OCI-LY7 (cell line): ENCODE measurements at regions not wholly inside any gene's neighbourhood (a gene's known extent, or its start where the extent isn't known, plus 50 kb on each side); places are given as distances from the start of the nearest gene placed in this dataset.

Experiments
- BruUV-seq: library from RNA; stranded (reverse); fragments of 400-500 nt; replicated peaks from 2 replicates; lab custom pipeline; 2021; lab: Mats Ljungman, UMichigan
- CTCF ChIA-PET: fragments of 300-600 bp; sonication (Branson Sonifier 250); formaldehyde crosslinking; loops from one replicate; lab custom pipeline; 2022; ENCODE audit warnings: antibody characterized with exemption; ENCODE audit not compliant: unreplicated experiment; lab: Charles Lee
- POLR2A ChIA-PET: fragments of 300-600 bp; sonication (Branson Sonifier 250); formaldehyde crosslinking; loops from one replicate; lab custom pipeline; 2022; ENCODE audit warnings: antibody characterized with exemption; lab: Charles Lee
- DNase-seq: peaks from one replicate; pipeline ENCODE4 v3.0.0-alpha.2; 2015; ENCODE audit warnings: low spot score
- H2AFZ ChIP-seq: fragments of 200-600 bp; sonication (generic), shearing (Covaris generic); 2 replicates; pipeline ENCODE4 v1.6.1; 2014; ENCODE audit warnings: mild to moderate bottlenecking, antibody characterized with exemption, low read length, moderate library complexity
- H3K27ac ChIP-seq: fragments of 200-600 bp; sonication (generic); 2 replicates; pipeline ENCODE4 v1.5.1; 2014; ENCODE audit warnings: mixed run types, low read depth, mild to moderate bottlenecking, moderate library complexity, low read length, inconsistent platforms; ENCODE audit not compliant: poor library complexity, severe bottlenecking
- H3K36me3 ChIP-seq: fragments of 200-600 bp; sonication (generic); 2 replicates; pipeline ENCODE4 v1.6.1; 2014; ENCODE audit warnings: mild to moderate bottlenecking, antibody characterized with exemption, low read length, moderate library complexity, mixed read lengths; ENCODE audit not compliant: insufficient read depth
- H3K4me1 ChIP-seq: fragments of 200-600 bp; sonication (generic); 2 replicates; pipeline ENCODE4 v1.5.1; 2014; ENCODE audit warnings: mild to moderate bottlenecking, low read length; ENCODE audit not compliant: insufficient read depth, poor library complexity, severe bottlenecking
- H3K4me2 ChIP-seq: fragments of 200-600 bp; sonication (generic); 2 replicates; pipeline ENCODE4 v1.6.1; 2014; ENCODE audit warnings: mild to moderate bottlenecking, low read length
- H3K4me3 ChIP-seq: fragments of 200-600 bp; sonication (generic); 2 replicates; pipeline ENCODE4 v1.5.1; 2014; ENCODE audit warnings: mild to moderate bottlenecking, low read depth, low read length; ENCODE audit not compliant: poor library complexity, severe bottlenecking
- H3K79me2 ChIP-seq: fragments of 200-600 bp; sonication (generic); 2 replicates; pipeline ENCODE4 v1.6.1; 2016; ENCODE audit warnings: low read depth, mild to moderate bottlenecking, low read length, moderate library complexity, mixed read lengths; ENCODE audit not compliant: insufficient read depth
- H3K9me2 ChIP-seq: fragments of 200-600 bp; sonication (generic); 2 replicates; pipeline ENCODE4 v1.6.1; 2016; ENCODE audit warnings: mild to moderate bottlenecking, low read length, mixed read lengths; ENCODE audit not compliant: insufficient read depth
- H3K9me3 ChIP-seq: fragments of 200-600 bp; sonication (generic); 2 replicates; pipeline ENCODE4 v1.6.1; 2014; ENCODE audit warnings: mild to moderate bottlenecking, mixed run types, low read length, mixed read lengths
- H4K20me1 ChIP-seq: fragments of 200-600 bp; sonication (generic); 2 replicates; pipeline ENCODE4 v1.6.1; 2014; ENCODE audit warnings: mild to moderate bottlenecking, antibody characterized with exemption, low read length, moderate library complexity, mixed read lengths; ENCODE audit not compliant: insufficient read depth
- EZH2phosphoT487 ChIP-seq: fragments of 200-600 bp; sonication (generic); IDR thresholded peaks from 2 replicates; pipeline ENCODE4 v1.6.1; 2018; ENCODE audit warnings: low read depth, borderline replicate concordance, mild to moderate bottlenecking, mixed run types, antibody characterized with exemption, low read length, moderate library complexity, mixed read lengths
- intact Hi-C: fragments of 100-400 bp; cut with micrococcal nuclease; formaldehyde crosslinking; loops from one replicate; pipeline ENCODE4 v1.10.0; 2022; ENCODE audit not compliant: unreplicated experiment
- TF ChIP-seq, protein P1 (sequence below): fragments of 200-600 bp; sonication (generic); conservative IDR thresholded peaks from 2 replicates; pipeline ENCODE4 v1.5.1; 2014; ENCODE audit warnings: mild to moderate bottlenecking, antibody characterized with exemption, low read length, moderate library complexity, mixed read lengths

DNA sequence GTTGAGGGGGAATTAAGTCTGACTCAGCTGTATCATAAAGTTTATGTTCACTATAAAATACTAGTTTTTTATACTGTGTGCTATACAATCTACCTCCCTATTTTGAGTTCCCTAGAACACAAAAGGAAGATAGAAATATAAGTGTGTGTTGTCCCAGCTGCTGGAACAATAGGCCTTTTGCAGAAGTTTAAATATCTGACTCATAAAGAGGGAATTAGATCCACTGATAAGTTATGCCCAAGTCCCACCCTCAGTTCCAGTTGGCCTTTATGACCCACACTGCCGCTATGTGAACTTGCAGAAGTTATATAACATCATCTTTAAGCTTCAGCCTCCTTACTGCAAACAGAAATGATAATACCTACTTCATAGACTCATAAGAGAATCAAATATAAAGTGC is 88.5 kb upstream of the DAB2 start:
- POLR2A ChIA-PET, result no interaction called here
- CTCF ChIA-PET, result no interaction called here

DNA sequence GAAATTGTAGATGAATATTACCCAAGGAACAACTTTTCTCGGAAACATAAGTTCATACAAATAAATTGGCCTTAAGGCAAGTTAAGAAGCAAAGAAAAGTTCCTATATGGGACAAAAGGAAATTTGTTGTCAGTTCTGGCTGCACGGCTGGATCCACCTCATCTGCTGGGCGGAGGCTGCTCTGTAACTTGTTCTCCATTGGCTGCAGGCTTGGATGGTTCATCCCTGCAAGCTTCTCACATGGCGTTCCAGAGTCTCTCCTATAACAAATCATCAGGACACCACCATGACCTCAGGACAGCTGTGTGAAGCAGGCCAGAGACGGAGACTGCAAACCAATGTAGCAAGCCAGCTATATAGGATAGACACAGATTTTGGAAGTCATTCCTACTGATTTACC is 81.4 kb upstream of the DAB2 start:
- Histone ChIP-seq H3K36me3 (no peaks in the 10 kb centered on the region), H3K9me3 (no peaks in the 10 kb centered on the region), H3K9me2 (no peaks in the 10 kb centered on the region), H3K4me1 (no peaks in the 10 kb centered on the region), H3K79me2 (no peaks in the 10 kb centered on the region), H2AFZ (no peak overlapping the region), H3K27ac (no peak overlapping the region), H3K4me3 (no peak overlapping the region), H4K20me1 (no peaks in the 10 kb centered on the region), H3K4me2 (no peak overlapping the region)
- no TSS peak for BruUV-seq
- POLR2A ChIA-PET, result no interaction called here
- CTCF ChIA-PET, result no interaction called here
- intact Hi-C loops, result no loop called here
- DNase-seq, result no peak
- no peak for TF ChIP-seq EZH2phosphoT487
- TF ChIP-seq, protein P1, sequence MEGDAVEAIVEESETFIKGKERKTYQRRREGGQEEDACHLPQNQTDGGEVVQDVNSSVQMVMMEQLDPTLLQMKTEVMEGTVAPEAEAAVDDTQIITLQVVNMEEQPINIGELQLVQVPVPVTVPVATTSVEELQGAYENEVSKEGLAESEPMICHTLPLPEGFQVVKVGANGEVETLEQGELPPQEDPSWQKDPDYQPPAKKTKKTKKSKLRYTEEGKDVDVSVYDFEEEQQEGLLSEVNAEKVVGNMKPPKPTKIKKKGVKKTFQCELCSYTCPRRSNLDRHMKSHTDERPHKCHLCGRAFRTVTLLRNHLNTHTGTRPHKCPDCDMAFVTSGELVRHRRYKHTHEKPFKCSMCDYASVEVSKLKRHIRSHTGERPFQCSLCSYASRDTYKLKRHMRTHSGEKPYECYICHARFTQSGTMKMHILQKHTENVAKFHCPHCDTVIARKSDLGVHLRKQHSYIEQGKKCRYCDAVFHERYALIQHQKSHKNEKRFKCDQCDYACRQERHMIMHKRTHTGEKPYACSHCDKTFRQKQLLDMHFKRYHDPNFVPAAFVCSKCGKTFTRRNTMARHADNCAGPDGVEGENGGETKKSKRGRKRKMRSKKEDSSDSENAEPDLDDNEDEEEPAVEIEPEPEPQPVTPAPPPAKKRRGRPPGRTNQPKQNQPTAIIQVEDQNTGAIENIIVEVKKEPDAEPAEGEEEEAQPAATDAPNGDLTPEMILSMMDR, result no peak

More for the DNA sequence above, 88.5 kb upstream of the DAB2 start:
- intact Hi-C loops, result no loop called here
- no peak for DNase-seq
- Histone ChIP-seq H4K20me1 (no peaks in the 10 kb centered on the region), H2AFZ (no peak overlapping the region), H3K79me2 (no peaks in the 10 kb centered on the region), H3K4me1 (no peaks in the 10 kb centered on the region), H3K4me3 (no peak overlapping the region), H3K27ac (no peak overlapping the region), H3K9me3 (no peaks in the 10 kb centered on the region), H3K9me2 (no peaks in the 10 kb centered on the region), H3K36me3 (no peaks in the 10 kb centered on the region), H3K4me2 (no peak overlapping the region)
- no TSS peak for BruUV-seq
- TF ChIP-seq EZH2phosphoT487, result no peak
- TF ChIP-seq, protein P1, result no peak

GRCh38 chr5:39505791-39506190 is 81.0 kb upstream of the DAB2 start:
- H3K27ac ChIP-seq, result no peak overlapping the region
- TF ChIP-seq, protein P1, result no peak
- no peak for TF ChIP-seq EZH2phosphoT487
- no peaks in the 10 kb centered on the region for H3K79me2 ChIP-seq
- H3K9me3 ChIP-seq, result no peaks in the 10 kb centered on the region
- H3K36me3 ChIP-seq, result no peaks in the 10 kb centered on the region
- H3K4me3 ChIP-seq, result no peak overlapping the region
- DNase-seq, result no peak
- H2AFZ ChIP-seq, result no peak overlapping the region
- H4K20me1 ChIP-seq, result no peaks in the 10 kb centered on the region
- intact Hi-C loops, result no loop called here
- H3K4me2 ChIP-seq, result no peak overlapping the region
- ChIA-PET POLR2A (no interaction called here), CTCF (no interaction called here)
- H3K9me2 ChIP-seq, result no peaks in the 10 kb centered on the region
- no peaks in the 10 kb centered on the region for H3K4me1 ChIP-seq
- no TSS peak for BruUV-seq
